DMS 273 treated with DMSO at 0.1 percent for 48 hours (cell line): ENCODE measurements at regions not wholly inside any gene's neighbourhood (a gene's known extent, or its start where the extent isn't known, plus 50 kb on each side); places are given as distances from the start of the nearest gene placed in this dataset.

ENCODE experiments used
- DNase-seq: peaks from one replicate; lab custom pipeline; 2025; lab: John Stamatoyannopoulos, UW

DNA sequence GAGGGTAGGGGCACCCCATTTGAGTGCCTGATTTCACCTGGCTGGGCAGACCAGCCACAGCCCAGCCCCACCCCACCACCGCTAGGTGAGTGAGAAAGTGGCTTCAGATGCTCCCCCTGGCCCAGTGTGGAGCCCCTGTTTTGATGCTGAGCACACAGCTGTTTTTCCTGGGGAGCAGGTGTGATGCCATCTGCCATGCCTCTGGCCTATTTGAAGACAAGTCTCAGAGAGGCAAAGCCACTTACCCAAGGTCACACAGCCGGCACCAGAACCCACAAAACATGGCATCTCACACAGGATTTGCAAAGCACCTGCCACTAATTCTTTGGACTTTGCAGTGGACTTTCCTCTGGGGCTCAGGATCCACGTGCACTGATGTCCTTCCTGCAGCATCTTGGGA is 131.3 kb downstream of the INHBB start:
- DNase-seq: no peak

DNA sequence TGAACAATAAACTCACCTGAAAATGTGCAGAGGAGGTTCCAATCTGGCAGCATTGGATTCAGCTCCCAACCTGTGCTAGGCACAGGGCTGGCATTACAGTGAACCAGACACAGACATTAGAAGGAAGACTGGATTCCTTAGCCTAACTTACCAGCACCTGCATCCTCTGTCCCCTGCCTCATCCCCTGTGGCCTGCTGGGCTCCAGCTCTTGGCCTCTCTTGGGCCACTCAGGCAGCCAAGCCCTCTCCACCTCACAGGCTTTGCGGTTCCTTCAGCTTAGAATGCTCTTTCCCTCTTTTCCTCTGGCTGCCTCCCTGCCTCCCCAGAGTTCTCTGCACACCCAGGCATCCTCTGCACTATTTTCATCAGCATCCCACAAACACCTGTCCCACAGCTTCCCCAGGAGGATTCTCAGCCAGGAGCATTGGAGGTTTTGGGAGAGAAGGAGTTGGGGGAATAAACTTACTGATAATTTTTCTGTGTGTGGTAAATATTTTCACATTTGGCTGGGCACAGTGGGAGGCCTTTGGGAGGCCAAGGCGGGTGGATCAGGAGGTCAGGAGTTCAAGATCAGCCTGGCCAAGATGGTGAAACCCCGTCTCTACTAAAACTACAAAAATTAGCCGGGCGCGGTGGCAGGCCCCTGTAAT is 132.0 kb downstream of the INHBB start:
- no peak for DNase-seq

DNA sequence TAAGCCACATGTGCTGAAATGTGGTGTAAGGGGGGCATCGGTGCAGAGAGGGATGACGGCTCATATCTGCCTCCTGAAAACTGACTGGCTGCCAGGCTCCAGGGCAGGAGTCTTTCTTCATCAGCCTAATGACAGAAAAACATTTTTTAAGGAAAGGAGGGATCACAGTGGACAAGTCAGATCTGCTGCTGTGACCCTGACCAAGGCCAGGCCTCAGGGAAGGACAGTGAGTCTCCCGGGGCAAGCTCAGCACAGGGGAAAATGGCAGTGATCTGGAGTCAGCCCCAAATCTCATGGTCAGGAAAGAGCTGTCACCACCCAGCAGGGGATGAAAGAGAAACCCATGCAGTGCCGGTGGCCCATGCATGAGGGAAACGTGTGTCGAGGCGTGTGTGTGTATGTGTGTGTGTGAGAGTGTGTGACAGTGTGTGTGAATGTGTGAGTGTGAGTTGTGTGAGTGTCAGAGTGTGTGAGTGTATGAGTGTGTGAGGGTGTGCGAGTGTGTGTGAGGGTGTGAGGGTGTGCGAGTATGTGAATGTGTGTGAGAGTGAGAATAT is 134.5 kb downstream of the INHBB start:
- no peak for DNase-seq

DNA sequence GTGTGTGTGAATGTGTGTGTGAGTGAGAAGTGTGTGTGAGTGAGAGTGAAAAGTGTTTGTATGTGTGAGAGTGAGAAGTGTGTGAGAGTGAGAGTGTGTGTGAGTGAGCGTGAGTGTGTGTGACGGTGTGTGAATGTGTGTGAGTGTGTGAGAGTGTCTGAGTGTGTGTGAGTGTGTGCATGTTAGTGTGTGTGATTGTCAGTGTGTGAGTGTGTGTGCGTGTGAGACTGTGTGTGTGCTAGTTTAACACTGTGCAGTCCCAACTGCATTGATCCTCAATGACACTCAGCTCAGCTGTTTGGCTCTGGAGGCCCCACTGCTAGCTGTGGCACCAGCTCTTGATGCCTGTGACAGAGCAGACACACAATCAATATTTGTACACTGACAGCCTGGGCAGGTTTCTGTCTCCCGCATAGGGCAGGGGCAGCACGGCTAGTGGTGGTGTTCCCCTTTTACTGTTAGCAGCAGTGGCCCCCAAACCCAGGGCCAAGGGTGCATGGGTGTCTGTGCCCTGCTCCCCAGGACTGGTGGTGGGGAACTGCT is 135.0 kb downstream of the INHBB start:
- DNase-seq: no peak

DNA sequence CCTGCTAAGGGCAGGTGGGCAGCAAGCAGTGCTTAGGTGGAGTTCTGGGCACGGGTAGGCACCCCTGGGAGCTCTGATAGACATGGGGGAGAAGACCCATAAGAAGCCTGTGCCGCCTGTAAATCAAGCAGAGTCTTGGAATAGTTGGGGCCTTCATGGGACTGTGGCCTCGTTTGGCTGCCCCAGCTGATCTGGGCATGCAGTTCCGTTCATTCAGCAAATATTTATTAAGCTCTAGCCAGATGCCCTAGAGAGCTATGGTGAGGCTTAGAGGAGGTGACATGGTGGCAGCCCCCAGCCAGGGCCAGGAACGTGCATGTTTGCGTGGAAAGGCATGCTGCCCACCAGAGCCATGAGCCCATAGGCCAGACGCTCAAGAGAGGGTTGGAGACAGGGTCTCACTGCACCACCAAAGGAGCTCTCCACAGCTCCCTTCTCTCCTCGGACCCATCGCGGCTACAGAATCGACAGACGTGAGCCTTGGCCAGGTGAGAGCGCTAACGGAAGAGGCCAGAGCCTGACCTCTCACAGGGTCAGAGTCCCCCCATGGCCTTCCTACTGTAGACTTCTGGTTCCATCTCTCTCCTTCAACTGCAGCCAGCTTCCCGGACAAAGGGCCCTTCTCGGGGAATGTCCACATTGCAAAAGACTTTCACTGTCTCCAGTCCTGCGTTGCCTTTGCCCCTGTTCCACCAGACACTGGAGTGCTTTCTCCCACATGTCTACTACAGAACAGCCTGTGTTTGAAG is 135.7 kb downstream of the INHBB start:
- no peak for DNase-seq

DNA sequence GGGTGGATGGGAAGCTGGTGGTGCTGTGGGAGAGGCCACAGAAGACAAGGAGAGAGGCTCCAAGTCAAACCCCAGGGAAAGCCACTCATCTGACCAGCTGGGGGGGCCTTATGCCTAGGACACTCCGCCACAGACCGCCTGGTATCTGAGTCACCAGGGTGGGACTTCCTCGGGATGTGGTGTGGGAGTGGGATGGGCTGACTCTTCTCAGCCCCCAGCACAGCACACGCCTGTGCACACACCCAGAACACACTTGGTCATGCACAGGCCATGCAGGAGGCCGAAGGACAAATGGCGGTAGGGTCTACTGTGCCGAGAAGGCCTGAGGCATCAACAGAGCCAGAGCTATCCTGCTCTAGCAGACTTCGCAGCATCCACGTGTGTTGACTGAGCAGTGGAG is 136.4 kb downstream of the INHBB start:
- no peak for DNase-seq

DNA sequence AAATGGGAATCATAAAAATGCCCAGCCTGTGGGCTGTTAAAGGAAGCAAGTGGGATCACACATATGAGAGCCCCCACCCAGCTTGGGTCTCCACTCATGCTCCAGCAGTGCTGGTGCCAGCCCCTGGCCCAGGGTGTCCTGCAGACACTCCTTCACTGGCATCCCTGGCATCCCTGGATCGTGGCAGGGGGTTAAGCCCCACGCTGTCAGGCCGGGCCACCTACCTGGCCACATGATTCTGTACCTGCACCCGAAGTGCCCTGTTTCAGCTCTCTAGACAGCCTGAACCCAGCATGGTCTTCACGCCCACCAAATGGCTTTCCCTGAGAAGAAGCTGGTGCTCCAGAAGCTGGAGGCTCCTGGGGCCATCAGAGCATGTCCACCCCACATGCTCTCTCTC is 137.4 kb downstream of the INHBB start:
- DNase-seq: no peak

DNA sequence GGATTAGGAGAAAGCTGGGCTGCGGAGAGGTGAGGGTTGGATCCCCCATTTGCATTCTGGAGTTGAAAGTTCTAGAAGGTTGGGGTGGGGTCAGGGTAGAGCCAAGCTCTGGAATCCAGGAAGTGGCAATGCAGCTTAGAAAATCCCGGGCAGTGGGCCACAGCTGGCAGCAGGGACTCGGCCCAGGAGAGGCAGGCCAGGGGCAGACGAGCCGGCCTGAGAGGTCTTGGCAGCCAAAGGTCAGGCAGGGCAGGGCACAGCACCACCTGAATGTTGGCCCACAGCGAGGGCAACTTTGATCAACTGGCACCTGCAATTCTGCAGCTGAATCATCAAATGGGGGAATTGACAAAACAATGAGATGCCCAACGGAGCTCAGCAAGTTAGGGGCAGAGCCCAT is 139.2 kb downstream of the INHBB start:
- no peak for DNase-seq

DNA sequence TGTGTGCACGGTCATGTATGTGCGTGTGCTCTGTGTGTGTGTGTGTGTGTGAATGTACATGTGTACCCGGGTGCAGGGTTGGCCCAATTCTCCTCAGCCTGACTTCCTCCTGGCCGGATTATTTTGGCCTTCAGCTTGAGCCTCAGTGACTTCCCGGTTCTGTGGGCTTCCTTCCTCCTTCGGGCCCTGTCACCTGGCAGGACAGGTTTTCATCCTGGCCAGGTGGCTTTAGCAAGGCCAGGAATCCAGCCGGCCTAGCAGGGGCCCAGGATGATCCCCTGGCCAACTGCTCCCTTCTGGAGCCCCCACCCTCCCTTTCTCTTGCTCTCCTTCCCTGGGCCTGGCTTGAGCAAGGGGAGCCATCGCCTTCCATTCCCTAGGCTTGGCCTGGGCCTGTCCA is 140.5 kb downstream of the INHBB start:
- DNase-seq: no peak

DNA sequence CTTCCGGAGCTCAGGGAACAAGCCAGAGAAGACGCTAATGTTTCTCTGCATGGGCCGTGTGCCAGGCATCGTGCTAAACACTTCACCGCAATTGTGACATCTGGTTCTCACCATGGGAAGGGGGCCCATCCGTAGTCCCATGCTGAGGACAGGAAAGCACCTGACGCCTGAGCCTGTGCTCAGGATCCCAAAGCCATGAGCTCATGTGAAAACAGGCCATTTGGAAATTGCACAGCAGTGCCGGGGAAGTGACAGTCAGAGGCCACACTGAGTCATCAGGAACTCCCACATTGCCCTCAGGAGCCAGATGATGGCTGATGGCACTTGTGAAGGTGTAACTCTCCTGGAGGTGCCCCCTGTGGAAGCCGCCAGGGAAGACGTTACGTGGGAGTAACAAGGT is 141.0 kb downstream of the INHBB start:
- no peak for DNase-seq

DNA sequence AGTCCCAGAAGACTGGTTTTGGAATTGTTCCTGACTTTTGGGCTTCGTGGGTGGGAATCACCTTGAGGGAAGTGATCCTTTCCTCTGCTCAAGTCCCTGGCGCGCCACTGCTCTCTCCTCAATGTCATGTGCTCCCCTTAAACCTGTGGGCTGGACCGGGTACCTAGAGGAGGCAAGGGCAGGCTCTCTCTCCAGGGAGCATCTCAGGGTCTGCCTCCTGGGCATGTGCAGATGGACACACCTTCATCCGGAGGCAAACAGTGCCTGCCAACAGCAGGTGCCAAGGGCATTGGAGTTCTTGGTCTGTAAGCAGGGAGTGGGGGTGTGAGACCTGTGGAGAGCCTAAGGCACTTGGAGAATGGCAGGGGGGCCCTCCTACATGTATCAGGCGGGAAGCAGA is 142.6 kb downstream of the INHBB start:
- DNase-seq: no peak

DNA sequence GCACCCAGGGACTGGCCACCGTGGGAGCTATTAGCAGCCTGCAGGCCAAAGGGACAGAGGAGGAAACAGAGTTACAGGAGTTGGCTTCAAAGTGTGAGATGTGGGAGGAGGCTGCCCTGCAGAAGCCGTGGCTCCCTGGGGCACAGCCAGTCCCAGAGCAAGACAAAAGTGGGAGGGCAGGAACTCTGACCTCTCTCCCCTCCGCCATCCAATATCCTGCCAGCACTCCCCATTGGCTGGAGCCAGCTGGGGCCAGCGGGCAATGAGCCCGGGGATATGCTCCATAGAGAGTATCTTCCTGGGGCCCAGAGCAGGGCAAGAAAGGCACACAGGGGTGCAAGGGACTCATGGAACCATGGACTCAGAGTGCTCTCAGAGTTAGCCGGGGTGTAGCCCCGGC is 143.1 kb downstream of the INHBB start:
- DNase-seq: no peak

DNA sequence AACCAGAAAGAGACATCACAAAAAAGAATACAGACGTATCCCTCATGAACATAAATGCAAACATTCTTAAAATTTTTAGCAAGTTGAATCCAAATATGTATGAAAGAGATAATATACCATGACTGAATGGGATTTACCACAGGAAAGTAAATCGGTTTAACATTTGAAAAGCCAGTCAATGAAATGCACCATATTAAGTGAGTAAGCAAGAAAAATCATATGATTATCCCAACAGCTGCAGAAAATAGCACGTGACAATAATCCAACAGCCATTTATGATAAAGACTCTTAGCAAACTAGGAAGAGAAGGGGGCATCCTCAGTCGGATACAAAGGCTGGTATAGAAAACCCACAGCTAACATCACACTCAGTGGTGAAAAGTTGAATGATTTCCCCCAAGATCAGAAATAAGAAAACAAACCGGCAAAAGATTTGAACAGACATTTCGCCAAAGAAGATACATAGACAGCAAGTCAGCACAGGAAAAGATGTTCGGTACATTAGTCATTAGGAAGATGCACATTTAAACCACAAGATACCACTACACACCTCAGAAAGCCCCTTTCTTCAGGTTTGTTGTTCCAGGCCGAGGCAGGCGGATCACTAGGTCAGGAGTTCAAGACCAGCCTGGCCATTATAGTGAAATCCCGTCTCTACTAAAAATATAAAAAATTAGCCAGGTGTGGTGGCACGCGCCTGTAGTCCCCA is 144.3 kb downstream of the INHBB start:
- DNase-seq: no peak

DNA sequence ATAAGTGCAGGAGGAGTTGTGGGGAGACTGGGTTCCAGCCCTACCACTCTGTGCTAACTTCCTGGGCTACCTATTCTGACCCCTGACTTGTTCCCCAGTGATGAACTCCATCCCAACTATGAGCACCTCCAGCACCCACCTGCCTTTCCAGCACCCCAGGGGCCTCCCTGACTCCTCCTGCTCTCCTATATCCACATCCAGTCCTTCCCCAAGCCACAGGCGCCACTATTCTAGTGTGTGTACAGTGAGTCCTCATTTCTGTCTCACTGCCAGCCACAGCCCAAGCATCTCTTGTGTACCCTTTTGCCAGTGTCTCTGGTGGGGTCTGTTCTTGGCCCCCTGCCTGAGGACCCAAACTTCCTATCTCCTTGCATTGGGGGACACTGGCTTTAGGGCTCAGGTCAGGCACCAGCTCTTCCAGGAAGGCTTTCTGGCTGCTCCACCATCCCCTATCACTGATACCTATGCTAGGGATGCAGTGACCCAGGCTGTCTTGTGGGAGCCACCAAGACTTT is 145.2 kb downstream of the INHBB start:
- no peak for DNase-seq

DNA sequence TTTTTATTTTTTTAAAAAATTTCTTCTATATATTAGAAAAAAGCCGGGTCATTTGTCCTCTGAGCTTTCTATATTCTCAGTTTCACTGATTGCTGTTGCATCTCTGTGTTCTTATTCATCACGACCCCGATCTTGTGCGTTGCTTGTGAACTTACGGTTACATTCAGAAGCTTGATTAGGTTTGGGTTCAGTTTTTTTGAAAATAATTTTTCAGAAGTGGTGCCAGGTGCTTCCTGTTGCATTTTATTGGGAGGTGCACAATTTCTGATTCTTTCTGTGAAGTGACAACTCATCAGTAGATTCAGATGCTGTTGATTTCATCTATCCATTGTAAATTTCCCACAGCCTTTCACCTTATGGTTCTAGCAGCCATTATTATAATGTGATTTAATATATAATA is 147.3 kb downstream of the INHBB start:
- DNase-seq: no peak

DNA sequence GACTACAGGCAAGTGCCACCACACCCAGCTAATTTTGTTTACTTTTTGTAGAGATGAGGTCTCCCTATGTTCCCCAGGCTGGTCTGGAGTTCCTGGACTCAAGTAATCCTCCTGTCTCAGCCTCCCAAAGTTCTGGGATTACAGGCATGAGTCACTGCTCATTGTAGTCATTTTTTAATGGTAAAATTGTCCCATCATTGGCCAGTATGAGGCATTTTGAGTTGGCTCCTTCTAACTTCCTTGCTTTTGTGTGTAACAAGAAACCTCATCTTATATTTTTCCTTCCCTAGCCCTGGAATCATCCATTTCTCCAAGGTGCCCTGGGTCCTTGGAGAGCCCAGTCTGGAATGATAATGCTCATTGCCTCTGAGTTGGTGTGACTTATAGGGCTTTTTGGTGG is 148.5 kb downstream of the INHBB start:
- no peak for DNase-seq

DNA sequence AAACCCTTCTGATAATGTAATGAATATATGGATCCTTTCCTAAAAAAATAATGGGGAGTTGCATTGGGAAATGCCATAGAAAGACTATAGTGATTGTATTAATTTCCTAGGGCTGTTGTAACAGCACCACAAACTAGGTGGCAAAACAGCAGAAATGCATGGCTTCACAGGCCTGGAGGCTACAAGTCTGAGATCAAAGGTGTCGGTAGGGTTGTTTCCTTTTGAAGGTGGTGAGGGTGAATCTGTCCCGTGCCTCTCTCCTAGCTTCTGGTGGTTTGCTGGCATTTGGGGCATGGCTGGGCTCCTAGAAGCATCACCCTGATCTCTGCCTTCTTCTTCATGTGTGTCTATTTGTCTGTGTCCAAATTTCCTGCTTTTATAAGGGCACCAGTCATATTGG is 149.7 kb downstream of the INHBB start:
- no peak for DNase-seq

DNA sequence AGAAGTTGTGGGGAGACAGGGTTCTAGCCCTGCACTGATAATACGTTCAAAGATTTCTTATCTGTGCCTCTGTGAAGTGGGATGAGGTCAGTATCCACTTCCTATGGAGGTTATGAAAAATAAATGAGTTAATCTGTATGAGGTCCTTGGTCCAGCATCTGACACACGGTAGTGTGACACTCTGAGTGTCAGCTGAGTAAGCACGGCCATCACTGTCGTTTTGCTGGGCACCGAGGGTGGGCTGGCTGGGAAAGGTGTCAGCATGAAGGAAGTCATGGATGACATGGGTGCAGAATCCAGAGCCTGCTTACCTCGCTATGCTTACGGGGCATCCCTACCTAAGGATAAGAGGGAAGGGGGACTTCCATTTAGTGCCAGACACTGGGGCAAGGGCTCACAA is 150.3 kb downstream of the INHBB start:
- no peak for DNase-seq

DNA sequence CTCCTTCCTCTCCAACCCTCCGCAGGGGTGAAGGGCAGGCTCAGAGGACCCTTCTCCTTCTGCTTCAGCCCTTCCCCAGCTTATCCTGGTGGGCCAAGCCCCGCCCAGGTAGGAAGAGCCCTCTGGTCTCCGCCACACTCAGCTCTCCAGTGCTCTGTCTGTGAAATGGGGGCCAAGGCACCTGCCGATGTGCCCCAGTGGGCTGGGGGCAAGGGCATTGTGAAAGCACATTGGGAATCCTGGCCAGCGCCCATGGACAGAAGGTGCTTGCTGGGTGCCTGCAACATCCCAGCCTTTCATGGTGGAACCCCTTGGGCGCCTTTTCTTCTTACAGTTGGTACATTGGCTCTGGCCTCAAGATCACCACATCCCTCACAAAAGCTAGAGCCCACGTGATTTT is 150.8 kb downstream of the INHBB start:
- no peak for DNase-seq

DNA sequence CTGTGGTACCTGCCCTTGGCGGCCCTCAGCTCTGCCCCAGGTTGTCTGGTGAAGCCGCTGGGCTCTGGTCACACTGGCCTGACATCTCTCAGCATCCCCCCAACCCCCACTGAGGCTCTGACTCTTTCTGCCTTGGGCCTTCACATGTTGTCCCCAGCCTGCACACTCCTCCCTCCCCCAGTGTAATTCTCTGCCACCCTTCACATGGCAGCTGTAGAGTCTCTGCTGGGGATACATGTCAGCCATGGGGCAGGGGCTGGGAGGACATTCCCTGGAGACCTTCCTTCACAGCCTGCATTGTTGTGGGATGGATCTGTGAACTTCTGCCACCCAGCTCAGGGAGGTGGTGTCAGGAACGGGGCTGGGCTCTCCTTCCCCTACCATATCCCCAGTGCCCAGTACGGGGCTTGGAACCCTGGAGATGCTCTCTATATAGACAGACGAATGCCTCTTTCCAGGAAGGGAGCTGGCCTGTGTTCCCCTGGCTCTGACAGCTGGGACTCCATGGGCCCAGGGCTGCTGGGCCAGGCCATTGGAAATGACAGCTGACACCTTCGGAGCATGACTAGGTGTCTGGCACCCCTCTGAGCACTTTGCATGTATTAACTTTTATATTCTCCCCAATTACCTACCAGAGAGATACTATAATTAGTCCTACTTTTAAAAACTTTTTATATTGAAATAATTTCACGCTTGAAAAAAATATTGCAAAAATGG is 151.5 kb downstream of the INHBB start:
- no peak for DNase-seq

DNA sequence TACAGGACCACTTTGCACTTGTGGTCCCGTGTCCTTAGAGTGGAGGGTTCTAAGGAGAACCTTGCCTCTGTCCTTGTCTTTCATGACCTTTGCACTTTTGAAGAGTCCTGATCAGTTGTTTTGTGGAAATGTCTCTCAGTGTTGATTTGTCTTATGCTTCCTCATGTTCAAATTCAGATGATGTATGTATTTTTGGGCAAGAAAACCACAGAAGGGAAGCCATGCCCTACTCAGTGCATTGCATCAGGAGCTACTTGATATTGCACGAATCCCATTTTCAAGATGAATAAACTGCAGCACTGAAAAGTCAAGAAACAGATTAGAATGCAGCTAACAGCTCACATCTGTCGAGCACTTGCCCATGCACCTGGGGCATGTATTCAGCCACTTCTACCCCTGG is 152.2 kb downstream of the INHBB start:
- DNase-seq: no peak
